ENCODE measurements at regions not wholly inside any gene's neighbourhood (a gene's known extent, or its start where the extent isn't known, plus 50 kb on each side); places are given as distances from the start of the nearest gene placed in this dataset.
"Not testable (repeated sequence)": the region's sequence is repeated elsewhere in the genome, so short reads cannot be mapped to it uniquely, and the experiment has no call there.

- no peak for DNase-seq (ENCODE audit: low spot score)
- intact Hi-C loops (cut with DNase I), result no loop called here
- Histone ChIP-seq H3K36me3 (no peaks in the 10 kb centered on the region), H3K4me3 (no peak overlapping the region), H3K27me3 (replicated peaks; ENCODE audit: insufficient read depth) (no peaks in the 10 kb centered on the region), H3K9me3 (no peaks in the 10 kb centered on the region), H3K27ac (no peak overlapping the region), H3K4me1 (replicated peaks) (no peaks in the 10 kb centered on the region)
- 79% methylated on average over 3 of the region's 3 CpGs for WGBS
- no peak for TF ChIP-seq CTCF (IDR thresholded peaks at IDR 0.05)
- no peak for TF ChIP-seq POLR2A (IDR thresholded peaks at IDR 0.05)
- TF ChIP-seq POLR2AphosphoS5 (IDR thresholded peaks at IDR 0.05), result no peak
Measured at GRCh38 chr2:18268400-18268799, 292.1 kb downstream of the RDH14 start.

- Histone ChIP-seq H3K27me3 (replicated peaks; ENCODE audit: insufficient read depth) (no peaks in the 10 kb centered on the region), H3K4me3 (no peak overlapping the region), H3K9me3 (no peaks in the 10 kb centered on the region), H3K4me1 (replicated peaks) (no peaks in the 10 kb centered on the region), H3K27ac (no peak overlapping the region), H3K36me3 (no peaks in the 10 kb centered on the region)
- 100% methylated on average over 1 of the region's 1 CpG for WGBS
- TF ChIP-seq CTCF (IDR thresholded peaks at IDR 0.05) (no peak), POLR2A (IDR thresholded peaks at IDR 0.05) (no peak), POLR2AphosphoS5 (IDR thresholded peaks at IDR 0.05) (no peak)
- intact Hi-C loops (cut with DNase I), result no loop called here
- no peak for DNase-seq (ENCODE audit: low spot score)
Measured at GRCh38 chr2:18267501-18267900, 293.0 kb downstream of the RDH14 start.

GRCh38 chr2:18266699-18267098 is 293.8 kb downstream of the RDH14 start:
- H3K27ac ChIP-seq; H3K9me3 ChIP-seq; intact Hi-C loops (cut with DNase I); H3K4me3 ChIP-seq; H3K27me3 ChIP-seq (replicated peaks; ENCODE audit: insufficient read depth); H3K4me1 ChIP-seq (replicated peaks); H3K36me3 ChIP-seq; DNase-seq (ENCODE audit: low spot score): not testable (repeated sequence)
- 54% methylated on average over 8 of the region's 8 CpGs for WGBS

- H3K27ac ChIP-seq, result no peak overlapping the region
- intact Hi-C loops (cut with DNase I), result no loop called here
- no peak for DNase-seq (ENCODE audit: low spot score)
- H3K4me3 ChIP-seq, result no peak overlapping the region
- TF ChIP-seq POLR2A (IDR thresholded peaks at IDR 0.05) (no peak), CTCF (IDR thresholded peaks at IDR 0.05) (no peak), POLR2AphosphoS5 (IDR thresholded peaks at IDR 0.05) (no peak)
- H3K36me3 ChIP-seq, result no peaks in the 10 kb centered on the region
- 79% methylated on average over 7 of the region's 7 CpGs for WGBS
- no peaks in the 10 kb centered on the region for H3K4me1 ChIP-seq (replicated peaks)
- H3K27me3 ChIP-seq (replicated peaks; ENCODE audit: insufficient read depth), result no peaks in the 10 kb centered on the region
- H3K9me3 ChIP-seq, result no peaks in the 10 kb centered on the region
Measured at GRCh38 chr2:18265614-18266586, 294.6 kb downstream of the RDH14 start.

DNA sequence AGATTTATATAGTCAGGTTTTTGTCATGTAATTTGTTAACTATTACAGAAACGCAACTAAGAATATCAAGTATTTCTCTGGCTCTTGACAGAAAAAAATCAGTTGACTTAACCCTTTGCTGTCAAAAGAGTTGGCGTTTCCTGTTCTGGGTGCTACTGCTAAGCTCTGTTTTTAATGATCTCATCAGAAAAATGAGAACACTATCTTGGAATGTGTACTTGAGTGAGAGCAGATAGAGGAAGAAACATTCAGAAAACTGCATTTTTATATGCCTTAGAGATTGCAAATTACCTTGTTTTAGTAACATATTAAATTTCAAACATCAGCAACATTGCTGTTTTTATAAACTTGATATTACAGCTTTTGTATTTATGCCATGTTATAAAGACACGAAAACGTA is 297.9 kb downstream of the RDH14 start:
- no peaks in the 10 kb centered on the region for H3K4me1 ChIP-seq (replicated peaks)
- no peak overlapping the region for H3K27ac ChIP-seq
- no peaks in the 10 kb centered on the region for H3K36me3 ChIP-seq
- intact Hi-C loops (cut with DNase I), result no loop called here
- TF ChIP-seq POLR2A (IDR thresholded peaks at IDR 0.05) (no peak), CTCF (IDR thresholded peaks at IDR 0.05) (no peak), POLR2AphosphoS5 (IDR thresholded peaks at IDR 0.05) (no peak)
- H3K4me3 ChIP-seq, result no peak overlapping the region
- no peaks in the 10 kb centered on the region for H3K9me3 ChIP-seq
- DNase-seq (ENCODE audit: low spot score), result no peak
- 77% methylated on average over 4 of the region's 4 CpGs for WGBS
- H3K27me3 ChIP-seq (replicated peaks; ENCODE audit: insufficient read depth), result no peaks in the 10 kb centered on the region
